IMR-90 (cell line): ENCODE measurements at regions not wholly inside any gene's neighbourhood (a gene's known extent, or its start where the extent isn't known, plus 50 kb on each side); places are given as distances from the start of the nearest gene placed in this dataset.
A peak's percentile ranks its signal among the peaks of the same experiment; 100 is the strongest.

ENCODE experiments used
- ATAC-seq: fragments of 200-7000 bp; cut with Tn5 transposase; 2 replicates; pipeline ENCODE4 v1.9.1; 2020; ENCODE audit warnings: low read depth, mild to moderate bottlenecking, moderate library complexity
- BruUV-seq: library from RNA; stranded (reverse); fragments of 400-500 nt; replicated peaks from 2 replicates; lab custom pipeline; 2021; lab: Mats Ljungman, UMichigan
- CTCF ChIA-PET: fragments of 300-600 bp; formaldehyde crosslinking; extraction: SDS; loops from one replicate; lab custom pipeline; 2021; ENCODE audit warnings: antibody characterized with exemption; lab: Yijun Ruan, JAX
- POLR2A ChIA-PET: fragments of 300-600 bp; sonication (Branson Sonifier 250); formaldehyde crosslinking; loops from one replicate; lab custom pipeline; 2022; ENCODE audit warnings: antibody characterized with exemption; ENCODE audit not compliant: unreplicated experiment; lab: Charles Lee
- DNase-seq: peaks from one replicate; pipeline ENCODE4 v3.0.0; 2013
- H2AFZ ChIP-seq: replicated peaks from 2 replicates; pipeline ENCODE3; 2013; ENCODE audit warnings: low read length, mild to moderate bottlenecking; ENCODE audit not compliant: poor library complexity
- H2AK5ac ChIP-seq: 2 replicates; pipeline ENCODE4 v1.6.1; 2013; ENCODE audit warnings: low read depth, low read length, inconsistent platforms
- H2AK9ac ChIP-seq: replicated peaks from 2 replicates; pipeline ENCODE3; 2013; ENCODE audit warnings: mild to moderate bottlenecking, low read depth, low read length, moderate library complexity; ENCODE audit not compliant: poor library complexity
- H2BK120ac ChIP-seq: 2 replicates; pipeline ENCODE4 v1.6.1; 2013; ENCODE audit warnings: low read depth, low read length, inconsistent platforms
- H2BK15ac ChIP-seq: 3 replicates; pipeline ENCODE4 v1.6.1; 2013; ENCODE audit warnings: low read depth, low read length, inconsistent platforms
- H2BK20ac ChIP-seq: 2 replicates; pipeline ENCODE4 v1.6.1; 2013; ENCODE audit warnings: low read depth, mild to moderate bottlenecking, inconsistent platforms, low read length, moderate library complexity
- H2BK5ac ChIP-seq: 2 replicates; pipeline ENCODE4 v1.6.1; 2013; ENCODE audit warnings: mild to moderate bottlenecking, low read depth, low read length, inconsistent platforms; ENCODE audit not compliant: poor library complexity, severe bottlenecking
- H3K14ac ChIP-seq: replicated peaks from 2 replicates; pipeline ENCODE4 v1.6.1; 2013; ENCODE audit warnings: low read depth, low read length, inconsistent platforms
- H3K18ac ChIP-seq: 2 replicates; pipeline ENCODE4 v1.6.1; 2013; ENCODE audit warnings: low read depth, low read length, control low read depth
- H3K23ac ChIP-seq: 2 replicates; pipeline ENCODE4 v1.6.1; 2013; ENCODE audit warnings: low read depth, low read length, inconsistent platforms
- H3K27ac ChIP-seq: 2 replicates; pipeline ENCODE4 v1.5.1; 2013; ENCODE audit warnings: mild to moderate bottlenecking, control low read depth, low read length; ENCODE audit not compliant: insufficient read depth
- H3K27me3 ChIP-seq: 2 replicates; pipeline ENCODE4 v1.6.1; 2013; ENCODE audit warnings: low read length; ENCODE audit not compliant: control insufficient read depth, insufficient read depth
- H3K36me3 ChIP-seq: 2 replicates; pipeline ENCODE4 v1.6.1; 2013; ENCODE audit warnings: low read length, mixed read lengths; ENCODE audit not compliant: control insufficient read depth, insufficient read depth
- H3K4ac ChIP-seq: 2 replicates; pipeline ENCODE4 v1.6.1; 2013; ENCODE audit warnings: low read depth, low read length, inconsistent platforms
- H3K4me1 ChIP-seq: 2 replicates; pipeline ENCODE4 v1.6.1; 2013; ENCODE audit warnings: low read length, mixed read lengths; ENCODE audit not compliant: control insufficient read depth, insufficient read depth
- H3K4me2 ChIP-seq: 2 replicates; pipeline ENCODE4 v1.6.1; 2013; ENCODE audit warnings: low read depth, mild to moderate bottlenecking, control low read depth, low read length, moderate library complexity
- H3K4me3 ChIP-seq: 2 replicates; pipeline ENCODE4 v1.5.1; 2013; ENCODE audit warnings: low read depth, mild to moderate bottlenecking, control low read depth, low read length, moderate library complexity; ENCODE audit not compliant: insufficient read depth
- H3K56ac ChIP-seq: 2 replicates; pipeline ENCODE4 v1.6.1; 2013; ENCODE audit warnings: low read length, inconsistent platforms; ENCODE audit not compliant: insufficient read depth; ENCODE audit errors: extremely low read depth
- H3K79me1 ChIP-seq, 2 experiments: 2 replicates each; pipeline ENCODE4 v1.6.1; 2013; ENCODE audit warnings: low read length in 2 of 2, inconsistent platforms in 1 of 2, low read depth in 1 of 2
- H3K9ac ChIP-seq: 2 replicates; pipeline ENCODE4 v1.6.1; 2013; ENCODE audit warnings: low read depth, low read length, control low read depth
- H3K9me1 ChIP-seq: 2 replicates; pipeline ENCODE4 v1.6.1; 2013; ENCODE audit warnings: low read length, inconsistent platforms; ENCODE audit not compliant: insufficient read depth
- H3K9me3 ChIP-seq: 2 replicates; pipeline ENCODE4 v1.6.1; 2013; ENCODE audit warnings: low read length; ENCODE audit not compliant: control insufficient read depth, insufficient read depth
- H4K20me1 ChIP-seq: 2 replicates; pipeline ENCODE4 v1.6.1; 2013; ENCODE audit warnings: low read length, inconsistent platforms; ENCODE audit not compliant: insufficient read depth
- H4K5ac ChIP-seq: 2 replicates; pipeline ENCODE4 v1.6.1; 2013; ENCODE audit warnings: mild to moderate bottlenecking, low read depth, low read length, control low read depth
- H4K8ac ChIP-seq, 2 experiments: 2 replicates each; pipeline ENCODE4 v1.6.1; 2013; ENCODE audit warnings: low read depth in 2 of 2, low read length in 2 of 2, control low read depth in 1 of 2, inconsistent platforms in 1 of 2
- H4K91ac ChIP-seq: 2 replicates; pipeline ENCODE4 v1.6.1; 2013; ENCODE audit warnings: low read depth, low read length, inconsistent platforms; ENCODE audit not compliant: insufficient read depth
- BHLHE40 ChIP-seq: fragments of 150-350 bp; IDR thresholded peaks from 2 replicates; pipeline ENCODE4 v1.6.1; 2016; ENCODE audit warnings: mild to moderate bottlenecking, low read depth, low read length
- CEBPB ChIP-seq: IDR thresholded peaks from 2 replicates; pipeline ENCODE4 v1.6.1; 2012; ENCODE audit warnings: low read depth, low read length, improper control_type of control experiment
- CTCF ChIP-seq: conservative IDR thresholded peaks from 2 replicates; pipeline ENCODE4 v1.5.1; 2012; ENCODE audit warnings: mild to moderate bottlenecking, low read depth, low read length, improper control_type of control experiment
- USF2 ChIP-seq: fragments of 150-350 bp; IDR thresholded peaks from 2 replicates; pipeline ENCODE4 v1.6.1; 2017; ENCODE audit warnings: mild to moderate bottlenecking, antibody characterized with exemption, low read length, low read depth
- WGBS, 2 experiments: methylation state at CpG; one replicate each; pipeline versions ENCODE4 v1.1.5 to v1.1.7; 2013; ENCODE audit warnings: missing lambda C conversion rate in 2 of 2; ENCODE audit not compliant: insufficient read length in 1 of 2; ENCODE audit errors: extremely low coverage in 2 of 2; 5-methylcytosine and 5-hydroxymethylcytosine counted together
- dilution Hi-C: fragments of 300-500 bp; cut with HindIII; formaldehyde crosslinking; loops from one replicate; pipeline ENCODE4 v1.14.3; 2018; ENCODE audit warnings: low sequenced_read_pairs; ENCODE audit not compliant: unreplicated experiment
- in situ Hi-C: fragments of 300-500 bp; cut with MboI; formaldehyde crosslinking; loops from 3 replicates; pipeline ENCODE4 v1.14.3; 2019; ENCODE audit warnings: low sequenced_read_pairs, inconsistent platforms, mixed read lengths
- intact Hi-C: fragments of 100-400 bp; cut with micrococcal nuclease; formaldehyde crosslinking; loops from 2 replicates; pipeline ENCODE4 v1.10.0; 2022

- no peak overlapping the region for H2BK20ac ChIP-seq
- no CpG with 5 or more reads among the region's 2 CpGs for WGBS, 2 experiments
- no peak overlapping the region for H2BK5ac ChIP-seq
- H4K20me1 ChIP-seq, result no peaks in the 10 kb centered on the region
- no peak for ATAC-seq
- no peak overlapping the region for H4K91ac ChIP-seq
- H3K14ac ChIP-seq, result no peak overlapping the region
- no peak overlapping the region for H2BK120ac ChIP-seq
- CTCF ChIA-PET, result interaction anchor here (0.6 kb wide), 1 partner anchor 83 kb away, joined by 3 read pairs; no protein-coding TSS in a partner anchor
- H2AFZ ChIP-seq, result no peak overlapping the region
- DNase-seq, result no peak
- H3K36me3 ChIP-seq, result no peaks in the 10 kb centered on the region
- no peaks in the 10 kb centered on the region for H3K9me1 ChIP-seq
- intact Hi-C loops (no loop called here), dilution Hi-C loops (no loop called here), in situ Hi-C loops (loop anchor here (25.0 kb wide), 1 partner anchor 112 kb away; no protein-coding TSS in a partner anchor)
- no peak overlapping the region for H3K56ac ChIP-seq
- BruUV-seq, result no TSS peak
- POLR2A ChIA-PET, result no interaction called here
- no peak overlapping the region for H3K27ac ChIP-seq
- no peaks in the 10 kb centered on the region for H3K9me3 ChIP-seq
- TF ChIP-seq BHLHE40, result no peak
- no peak for TF ChIP-seq USF2
- TF ChIP-seq CTCF, result 0 out of 2 replicates have a peak, but pooled peaks have one; percentile 7
- TF ChIP-seq CEBPB, result no peak
- H3K9ac ChIP-seq, result no peak overlapping the region
- no peak overlapping the region for H3K4me2 ChIP-seq
- H4K5ac ChIP-seq, result no peak overlapping the region
- H3K23ac ChIP-seq, result no peak overlapping the region
- H3K27me3 ChIP-seq, result no peaks in the 10 kb centered on the region
- no peaks in the 10 kb centered on the region for H3K4me1 ChIP-seq
- H2BK15ac ChIP-seq, result no peak overlapping the region
- H2AK9ac ChIP-seq, result no peak overlapping the region
- no peak overlapping the region for H2AK5ac ChIP-seq
- H3K4me3 ChIP-seq, result no peak overlapping the region
- H3K18ac ChIP-seq, result no peak overlapping the region
- no peak overlapping the region for H4K8ac ChIP-seq
- H3K79me1 ChIP-seq, result no peaks in the 10 kb centered on the region
- H3K4ac ChIP-seq, result no peak overlapping the region
Observed at GRCh38 chr3:162799910-162800309, 1303.3 kb downstream of the OTOL1 start.
